ENCODE measurements at regions not wholly inside any gene's neighbourhood (a gene's known extent, or its start where the extent isn't known, plus 50 kb on each side); places are given as distances from the start of the nearest gene placed in this dataset.

- Histone ChIP-seq H3K36me3 (ENCODE audit: control insufficient read depth in 2 of 2, insufficient read depth in 2 of 2, low read length in 1 of 2) (no peaks in the 10 kb centered on the region), H3K79me2 (ENCODE audit: control insufficient read depth, insufficient read depth, low read length) (no peaks in the 10 kb centered on the region), H3K4me2 (ENCODE audit: control insufficient read depth, insufficient read depth) (no peak overlapping the region), H3K4me1 (ENCODE audit: control insufficient read depth, insufficient read depth, low read length) (no peaks in the 10 kb centered on the region), H2AFZ (ENCODE audit: control insufficient read depth, low read depth, low read length) (no peak overlapping the region), H3K27me3 (replicated peaks in 1 of 2; ENCODE audit: control insufficient read depth in 2 of 2, insufficient read depth in 2 of 2, low read length in 1 of 2) (no peaks in the 10 kb centered on the region), H4K20me1 (ENCODE audit: control insufficient read depth, insufficient read depth) (no peaks in the 10 kb centered on the region), H3K27ac (ENCODE audit: control insufficient read depth, insufficient read depth) (no peak overlapping the region), H3K9me3 (replicated peaks; ENCODE audit: control insufficient read depth, insufficient read depth, low read length) (no peaks in the 10 kb centered on the region), H3K4me3 (no peak overlapping the region), H3K9ac (ENCODE audit: control insufficient read depth, insufficient read depth, low read length) (no peak overlapping the region)
- ChIA-PET CTCF (interaction anchor here (0.9 to 1.4 kb wide), 4 partner anchors 13 to 490 kb away, joined by 3 to 5 read pairs (median 4); no protein-coding TSS in a partner anchor), SMC1A (ENCODE audit: uncharacterized antibody, unreplicated experiment) (interaction anchor here (2.3 to 2.6 kb wide), 2 partner anchors 19 to 444 kb away, joined by 7 to 9 read pairs; no protein-coding TSS in a partner anchor), RAD21 (ENCODE audit: unreplicated experiment) (interaction anchor here (0.8 kb wide), 1 partner anchor 86 kb away, joined by 3 read pairs; the partner anchor contains the start of genes IFT20 and TNFAIP1), POLR2A (no interaction called here)
- DNase-seq (ENCODE audit: low read depth, low spot score) (no peak), ATAC-seq (no peak), FAIRE-seq (no peak)
- 69% methylated on average over 5 of the region's 5 CpGs for WGBS (ENCODE audit: insufficient coverage, insufficient replicate concordance, low lambda C conversion rate, missing lambda C conversion rate)
- TF ChIP-seq CTCF (IDR thresholded peaks at IDR 0.05 in 2 of 3, conservative IDR thresholded peaks at IDR 0.05 in 1 of 3; ENCODE audit: control insufficient read depth in 2 of 3, extremely low read depth in 1 of 3, insufficient read depth in 1 of 3, low read depth in 3 of 3, low read length in 3 of 3) (no peak), RAD51 (IDR thresholded peaks at IDR 0.05) (no peak), SPI1 (IDR thresholded peaks at IDR 0.05; ENCODE audit: borderline replicate concordance, insufficient read depth, low read depth, low read length) (no peak), RB1 (IDR thresholded peaks at IDR 0.05; ENCODE audit: borderline replicate concordance) (no peak)
- intact Hi-C loops (cut with micrococcal nuclease; ENCODE audit: unreplicated experiment): loop anchor here (5.0 kb wide), 1 partner anchor 357 kb away; the partner anchor contains the start of gene LYRM9
- BruUV-seq (replicated peaks): no TSS peak
- in situ Hi-C loops (cut with MboI): no loop called here
Measured at GRCh38 chr17:28249706-28250105, 69.3 kb upstream of the TMEM97 start.

- Histone ChIP-seq H3K4me3 (no peak overlapping the region), H4K20me1 (ENCODE audit: control insufficient read depth, insufficient read depth) (no peaks in the 10 kb centered on the region), H3K27me3 (replicated peaks in 1 of 2; ENCODE audit: control insufficient read depth in 2 of 2, insufficient read depth in 2 of 2, low read length in 1 of 2) (no peaks in the 10 kb centered on the region), H3K9me3 (replicated peaks; ENCODE audit: control insufficient read depth, insufficient read depth, low read length) (no peaks in the 10 kb centered on the region), H3K4me2 (ENCODE audit: control insufficient read depth, insufficient read depth) (no peak overlapping the region), H2AFZ (ENCODE audit: control insufficient read depth, low read depth, low read length) (no peak overlapping the region), H3K79me2 (ENCODE audit: control insufficient read depth, insufficient read depth, low read length) (no peaks in the 10 kb centered on the region), H3K36me3 (ENCODE audit: control insufficient read depth in 2 of 2, insufficient read depth in 2 of 2, low read length in 1 of 2) (no peaks in the 10 kb centered on the region), H3K9ac (ENCODE audit: control insufficient read depth, insufficient read depth, low read length) (no peak overlapping the region), H3K4me1 (ENCODE audit: control insufficient read depth, insufficient read depth, low read length) (no peaks in the 10 kb centered on the region), H3K27ac (ENCODE audit: control insufficient read depth, insufficient read depth) (no peak overlapping the region)
- ChIA-PET CTCF (interaction anchor here (0.6 to 2.5 kb wide), 19 partner anchors 14 to 598 kb away, joined by 3 to 20 read pairs (median 5); partner anchors contain the start of gene LYRM9), POLR2A (no interaction called here), SMC1A (ENCODE audit: uncharacterized antibody, unreplicated experiment) (interaction anchor here (1.1 to 2.6 kb wide), 5 partner anchors 19 to 447 kb away, joined by 3 to 18 read pairs (median 4); no protein-coding TSS in a partner anchor), RAD21 (ENCODE audit: unreplicated experiment) (interaction anchor here (2.3 kb wide), 1 partner anchor 447 kb away, joined by 21 read pairs; no protein-coding TSS in a partner anchor)
- no TSS peak for BruUV-seq (replicated peaks)
- in situ Hi-C loops (cut with MboI) (no loop called here), intact Hi-C loops (cut with micrococcal nuclease; ENCODE audit: unreplicated experiment) (loop anchor here (5.0 kb wide), 1 partner anchor 360 kb away; the partner anchor contains the start of gene LYRM9)
- FAIRE-seq (no peak), DNase-seq (ENCODE audit: low read depth, low spot score) (no peak), ATAC-seq (no peak)
- no peak for TF ChIP-seq SP1 (IDR thresholded peaks at IDR 0.05; ENCODE audit: low read depth, low read length)
- no peak for TF ChIP-seq HDAC2 (IDR thresholded peaks at IDR 0.05)
- TF ChIP-seq CBFB (IDR thresholded peaks at IDR 0.05; ENCODE audit: low read depth): no peak
- TF ChIP-seq RELB (IDR thresholded peaks at IDR 0.05; ENCODE audit: low read depth): no peak
- TF ChIP-seq ZBTB11 (CRISPR knock-in tag; IDR thresholded peaks at IDR 0.05): no peak
- no peak for TF ChIP-seq SIN3A (IDR thresholded peaks at IDR 0.05; ENCODE audit: low read depth, low read length)
- no peak for TF ChIP-seq ZSCAN29 (IDR thresholded peaks at IDR 0.05)
- 41% methylated on average over 7 of the region's 7 CpGs for WGBS (ENCODE audit: insufficient coverage, insufficient replicate concordance, low lambda C conversion rate, missing lambda C conversion rate)
Measured at GRCh38 chr17:28252436-28252835, 66.6 kb upstream of the TMEM97 start.
